Activated CD4-positive, alpha-beta T cell treated with anti-CD3 and anti-CD28 coated beads for 1 hour (primary cell): ENCODE measurements at regions not wholly inside any gene's neighbourhood (a gene's known extent, or its start where the extent isn't known, plus 50 kb on each side); places are given as distances from the start of the nearest gene placed in this dataset.
"Not testable (repeated sequence)": the region's sequence is repeated elsewhere in the genome, so short reads cannot be mapped to it uniquely, and the experiment has no call there.

Source experiments
- DNase-seq: peaks from one replicate; pipeline ENCODE4 v3.0.0-alpha.2; 2020

- no peak for DNase-seq
Observed at GRCh38 chr2:595141-595815, 81.9 kb downstream of the TMEM18 start.

GRCh38 chr2:594297-594949, 82.8 kb downstream of the TMEM18 start:
- DNase-seq = no peak

GRCh38 chr2:593356-594026, 83.7 kb downstream of the TMEM18 start:
- DNase-seq = no peak

GRCh38 chr2:592737-593136, 84.5 kb downstream of the TMEM18 start:
- DNase-seq = no peak

- DNase-seq = no peak
Observed at GRCh38 chr2:590214-591175, 86.7 kb downstream of the TMEM18 start.

DNA sequence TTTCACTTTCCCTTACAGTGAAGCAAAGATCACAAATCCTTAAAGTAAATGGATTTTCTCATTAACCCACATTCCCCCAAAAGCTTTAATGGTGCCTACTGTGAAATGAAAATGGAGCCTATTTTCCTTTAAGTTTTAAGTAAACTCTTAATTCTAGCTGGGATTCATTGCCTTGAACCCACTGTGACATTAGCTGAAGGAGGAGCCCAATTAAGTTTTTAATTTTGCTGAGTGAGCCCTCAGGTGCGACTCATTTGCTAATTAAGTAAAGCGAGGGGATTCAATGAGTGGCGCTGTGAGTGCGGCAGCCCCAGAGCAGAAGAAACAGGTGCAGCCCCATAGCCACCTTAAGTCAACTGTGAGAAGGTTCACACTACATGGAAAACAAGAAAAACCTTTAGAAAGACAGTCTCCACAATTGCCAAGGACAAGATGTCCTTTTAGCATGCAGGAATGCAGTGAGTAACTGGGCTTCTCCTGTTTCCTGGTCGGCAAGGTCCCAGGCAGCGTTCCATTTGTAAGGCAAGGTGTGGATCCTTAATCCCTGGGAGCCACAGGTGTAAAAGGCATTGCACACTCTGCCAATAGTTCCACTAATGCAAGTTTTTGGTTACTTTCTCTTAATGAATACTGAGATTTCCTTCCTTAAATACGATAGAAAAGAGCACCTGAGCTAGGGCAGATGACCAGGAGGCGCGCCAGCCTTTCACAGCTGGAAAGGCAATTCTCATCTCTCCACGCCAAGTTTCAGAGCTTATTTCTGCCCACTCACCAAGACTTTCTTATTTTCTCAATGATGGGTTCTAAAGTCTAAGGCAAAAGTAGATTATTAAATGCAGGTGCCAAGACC, 87.7 kb downstream of the TMEM18 start:
- no peak for DNase-seq

- no peak for DNase-seq
Observed at GRCh38 chr2:588074-588645, 89.0 kb downstream of the TMEM18 start.

DNA sequence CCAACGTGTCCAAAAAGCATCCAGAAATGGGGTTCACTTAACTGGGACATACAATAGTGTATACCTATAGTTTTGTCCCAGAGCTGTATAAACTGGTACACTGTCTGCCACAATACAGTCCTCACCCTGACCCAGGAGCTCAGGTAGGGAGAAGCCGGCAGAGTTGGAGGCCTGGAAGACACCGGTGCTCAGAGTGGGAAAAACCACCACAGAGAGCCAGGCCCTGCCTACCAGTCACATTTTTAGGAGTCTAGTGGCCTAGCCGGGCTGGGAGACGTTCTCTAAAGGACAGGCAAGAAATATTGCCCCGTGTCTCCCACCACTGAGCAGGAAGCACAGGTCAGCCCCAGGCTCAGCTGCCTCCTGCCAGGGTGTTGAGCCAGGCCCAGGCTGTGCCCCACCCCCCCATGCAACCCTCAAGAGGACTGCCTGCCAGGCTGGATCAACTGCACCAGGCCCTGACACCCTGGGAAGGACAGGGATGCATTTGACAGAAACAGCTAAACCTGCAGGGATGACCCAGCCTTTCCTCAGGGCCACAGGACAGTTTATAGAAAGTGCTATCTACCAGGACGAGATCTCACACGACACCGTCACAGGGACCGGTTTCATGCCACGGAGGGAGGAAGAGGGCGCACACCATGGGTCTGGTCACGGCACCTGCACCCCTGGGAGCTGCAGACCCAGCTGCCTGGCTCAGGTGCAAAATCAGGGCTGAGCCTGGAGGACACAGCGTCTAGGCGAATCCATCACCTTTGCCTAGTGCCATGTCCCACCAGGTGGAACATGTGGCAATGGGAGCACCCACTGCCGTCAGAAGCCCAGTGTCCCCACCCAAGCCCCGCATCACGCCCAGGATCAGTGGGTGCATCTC, 89.9 kb downstream of the TMEM18 start:
- no peak for DNase-seq

DNA sequence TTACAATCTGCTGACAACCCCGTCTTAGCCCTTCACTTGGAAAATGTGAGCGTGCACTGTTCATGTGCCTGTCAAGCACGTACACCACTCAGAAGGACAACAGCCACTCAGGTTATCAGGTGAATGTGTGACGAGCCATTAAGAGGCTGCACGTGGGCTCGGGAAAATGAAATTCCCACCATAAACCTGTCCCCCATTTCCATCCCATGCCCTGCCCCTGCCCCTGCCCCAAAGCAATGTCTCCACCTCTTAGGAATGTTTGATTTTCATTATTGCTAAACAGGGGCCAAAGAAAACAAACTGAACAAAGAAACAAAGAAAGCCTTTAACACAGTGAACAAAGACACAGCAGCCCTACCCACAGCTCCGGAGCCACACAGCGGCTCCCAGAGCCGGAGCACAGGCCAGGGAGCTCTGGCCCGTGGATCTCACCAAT, 90.5 kb downstream of the TMEM18 start:
- DNase-seq = no peak

DNA sequence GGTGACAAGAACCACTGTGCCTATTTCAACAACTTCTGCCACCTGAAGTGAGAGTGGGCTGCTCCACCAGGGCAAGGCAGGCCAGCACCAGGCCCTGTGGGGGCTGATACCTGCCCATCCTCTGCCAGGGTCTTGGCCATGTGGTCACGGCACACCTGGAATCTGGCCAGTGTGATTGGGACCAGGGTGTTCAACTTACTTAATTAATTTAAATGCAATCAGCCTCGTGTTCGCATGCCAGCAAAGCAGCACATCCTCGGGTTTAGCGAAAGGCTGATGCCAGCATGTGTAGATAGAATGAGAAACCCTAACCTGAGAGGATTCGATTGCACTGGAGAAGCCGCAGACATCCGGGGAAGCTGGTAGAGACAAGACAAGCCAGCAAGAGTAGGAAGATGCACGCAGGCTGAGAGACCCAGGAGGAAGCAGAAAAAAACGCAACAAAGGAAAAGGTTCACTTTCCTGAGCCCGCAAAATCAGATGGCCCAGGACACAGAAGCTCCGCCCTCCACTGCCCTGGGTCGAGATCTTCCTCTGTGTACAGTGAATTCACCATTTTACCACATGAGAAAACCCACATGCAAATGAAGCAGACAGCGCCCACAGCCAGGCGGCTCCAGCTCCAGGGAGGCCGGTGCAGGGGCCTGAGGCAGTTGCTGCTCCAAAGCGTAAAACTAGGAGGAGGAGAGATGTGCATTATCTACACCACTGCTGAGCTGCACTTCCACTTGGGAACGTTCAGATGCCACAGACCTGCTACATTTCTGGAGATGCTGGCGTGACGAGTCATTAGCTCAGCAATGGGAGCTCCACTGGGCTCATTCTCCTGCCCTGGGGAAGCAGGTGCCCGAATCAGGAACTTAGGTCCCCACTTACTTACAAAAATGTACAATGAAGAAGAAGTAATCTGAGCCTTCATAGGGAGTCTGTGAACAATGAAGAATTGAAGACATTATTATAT, 92.1 kb downstream of the TMEM18 start:
- DNase-seq = no peak

DNA sequence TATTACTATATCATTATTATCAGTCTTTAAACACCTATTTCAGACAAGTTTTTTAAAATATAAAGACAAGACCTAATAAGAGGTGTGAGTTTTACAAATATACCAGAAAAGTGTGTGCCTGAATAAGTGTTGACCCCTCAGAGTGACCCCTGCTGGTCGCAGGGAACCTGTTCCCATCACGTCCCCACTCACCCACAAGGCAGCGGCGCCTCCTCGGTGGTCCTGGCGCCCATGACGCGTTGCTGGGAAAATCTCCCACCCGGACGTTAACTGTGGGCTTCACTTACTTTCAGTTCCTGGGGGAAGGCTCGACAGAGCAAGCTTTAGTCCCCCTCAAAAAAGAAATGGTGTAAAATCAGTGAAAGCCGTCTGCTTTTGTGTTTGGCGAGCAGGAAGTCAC, 93.5 kb downstream of the TMEM18 start:
- DNase-seq = no peak

DNA sequence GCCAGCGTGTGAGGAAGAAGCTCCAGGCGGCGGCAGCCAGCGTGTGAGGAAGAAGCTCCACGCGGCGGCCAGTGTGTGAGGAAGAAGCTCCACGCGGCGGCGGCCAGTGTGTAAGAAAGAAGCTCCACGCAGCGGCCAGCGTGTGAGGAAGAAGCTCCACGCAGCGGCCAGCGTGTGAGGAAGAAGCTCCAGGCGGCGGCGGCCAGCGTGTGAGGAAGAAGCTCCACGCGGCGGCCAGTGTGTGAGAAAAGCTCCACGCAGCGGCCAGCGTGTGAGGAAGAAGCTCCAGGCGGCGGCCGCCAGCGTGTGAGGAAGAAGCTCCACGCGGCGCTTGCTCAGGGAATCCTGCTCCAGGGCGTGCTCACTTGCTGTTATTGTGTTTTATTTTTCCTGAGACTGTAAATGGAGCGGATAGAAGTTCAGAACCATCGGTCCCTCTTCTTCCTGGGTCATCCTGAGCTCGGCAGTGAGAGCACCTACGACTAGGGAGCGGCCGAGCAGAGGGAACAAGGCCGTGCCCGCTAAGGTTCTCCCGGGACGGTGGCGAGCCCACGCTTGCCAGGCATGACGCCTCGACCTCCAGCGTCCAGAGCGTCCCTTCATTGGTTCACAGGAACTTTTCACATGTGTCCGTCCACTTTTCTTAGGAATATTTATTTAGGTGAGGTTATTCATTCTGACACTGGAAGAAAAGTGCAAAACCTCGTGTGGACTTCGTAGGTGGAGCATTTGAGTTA, 94.2 kb downstream of the TMEM18 start:
- DNase-seq = no peak

GRCh38 chr2:582289-582688, 94.9 kb downstream of the TMEM18 start:
- not testable (repeated sequence) for DNase-seq

GRCh38 chr2:579961-580360, 97.2 kb downstream of the TMEM18 start:
- DNase-seq = no peak

GRCh38 chr2:579351-579886, 97.8 kb downstream of the TMEM18 start:
- DNase-seq = no peak

DNA sequence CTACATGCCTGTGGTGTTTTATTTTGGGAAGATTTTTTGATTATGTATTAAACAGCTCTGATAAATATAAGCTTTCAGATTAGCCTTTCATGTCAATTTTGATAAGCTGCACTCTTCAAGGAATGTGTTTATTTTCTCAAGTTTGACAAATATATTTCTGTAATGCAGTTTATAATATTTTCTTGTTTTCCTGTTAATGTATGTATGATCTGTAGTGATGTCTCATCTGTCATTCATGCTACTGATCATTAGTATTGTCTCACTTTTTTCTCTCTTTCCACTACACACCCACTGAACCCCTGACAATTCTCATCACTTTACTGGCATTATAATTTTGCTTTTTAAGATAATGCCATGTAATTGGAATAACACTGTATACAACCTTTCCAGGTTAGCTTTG, 100.9 kb downstream of the TMEM18 start:
- DNase-seq = no peak

DNA sequence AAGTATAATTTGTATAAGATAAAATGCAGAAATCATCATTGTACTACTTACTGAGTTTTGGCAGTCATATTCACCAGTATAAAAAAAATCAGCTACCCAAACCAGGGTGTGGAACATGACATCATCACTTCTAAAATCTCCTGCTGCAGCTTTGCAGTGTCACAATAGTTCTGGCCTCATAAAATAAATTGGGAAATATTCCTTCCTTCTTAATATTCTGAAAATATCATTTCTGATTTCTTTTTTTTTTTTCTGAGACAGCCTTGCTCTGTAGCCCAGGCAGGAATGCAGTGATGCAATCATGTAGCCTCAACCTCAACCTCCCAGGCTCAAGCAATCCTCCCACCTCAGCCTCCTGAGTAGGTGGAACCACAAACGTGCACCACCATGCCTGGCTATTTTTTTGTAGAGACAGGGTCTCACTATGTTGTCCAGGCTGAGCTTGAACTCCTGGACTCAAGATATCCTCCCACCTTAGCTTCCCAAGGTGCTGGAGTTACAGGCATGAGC, 101.4 kb downstream of the TMEM18 start:
- no peak for DNase-seq
